NCI-H82 treated with DMSO at 0.1 percent for 48 hours (cell line): ENCODE measurements at regions not wholly inside any gene's neighbourhood (a gene's known extent, or its start where the extent isn't known, plus 50 kb on each side); places are given as distances from the start of the nearest gene placed in this dataset.
"Not testable (repeated sequence)": the region's sequence is repeated elsewhere in the genome, so short reads cannot be mapped to it uniquely, and the experiment has no call there.

Experiments
- DNase-seq: peaks from one replicate; lab custom pipeline; 2025; ENCODE audit not compliant: unreplicated experiment; lab: John Stamatoyannopoulos, UW

GRCh38 chr10:130935897-130936550, 375.5 kb downstream of the TCERG1L start:
- no peak for DNase-seq

- DNase-seq = no peak
These were observed 374.7 kb downstream of the TCERG1L start for GRCh38 chr10:130936851-130937250.

GRCh38 chr10:130938051-130938450, 373.5 kb downstream of the TCERG1L start:
- DNase-seq = no peak

GRCh38 chr10:130938891-130939290, 372.6 kb downstream of the TCERG1L start:
- DNase-seq = not testable (repeated sequence)

GRCh38 chr10:130941886-130942285, 369.6 kb downstream of the TCERG1L start:
- no peak for DNase-seq

- DNase-seq = no peak
These were observed 359.4 kb downstream of the TCERG1L start for GRCh38 chr10:130952086-130952485.

- no peak for DNase-seq
These were observed 357.1 kb downstream of the TCERG1L start for GRCh38 chr10:130954326-130954905.

- DNase-seq = no peak
These were observed 355.3 kb downstream of the TCERG1L start for GRCh38 chr10:130956251-130956650.

GRCh38 chr10:130957423-130957822, 354.1 kb downstream of the TCERG1L start:
- DNase-seq = no peak

GRCh38 chr10:130958003-130958402, 353.5 kb downstream of the TCERG1L start:
- no peak for DNase-seq

GRCh38 chr10:130958981-130959751, 352.4 kb downstream of the TCERG1L start:
- DNase-seq = no peak

GRCh38 chr10:130959752-130960195, 351.7 kb downstream of the TCERG1L start:
- DNase-seq = no peak

- DNase-seq = no peak
These were observed 351.0 kb downstream of the TCERG1L start for GRCh38 chr10:130960531-130960930.

- no peak for DNase-seq
These were observed 349.8 kb downstream of the TCERG1L start for GRCh38 chr10:130961506-130962239.

- no peak for DNase-seq
These were observed 349.1 kb downstream of the TCERG1L start for GRCh38 chr10:130962240-130963051.

- no peak for DNase-seq
These were observed 348.5 kb downstream of the TCERG1L start for GRCh38 chr10:130963052-130963393.

- DNase-seq = no peak
These were observed 347.6 kb downstream of the TCERG1L start for GRCh38 chr10:130963786-130964522.

GRCh38 chr10:130964771-130965170, 346.8 kb downstream of the TCERG1L start:
- no peak for DNase-seq

- DNase-seq = no peak
These were observed 344.4 kb downstream of the TCERG1L start for GRCh38 chr10:130967161-130967560.

GRCh38 chr10:130967784-130968183, 343.7 kb downstream of the TCERG1L start:
- no peak for DNase-seq
